HepG2 (cell line): ENCODE measurements at regions not wholly inside any gene's neighbourhood (a gene's known extent, or its start where the extent isn't known, plus 50 kb on each side); places are given as distances from the start of the nearest gene placed in this dataset.
A peak's percentile ranks its signal among the peaks of the same experiment; 100 is the strongest.

Experiments used
- ATAC-seq: fragments of 200-7000 bp; cut with Tn5 transposase; 3 replicates; pipeline ENCODE4 v1.9.1; 2020; ENCODE audit warnings: mild to moderate bottlenecking, moderate library complexity
- BruUV-seq: library from RNA; stranded (reverse); fragments of 400-500 nt; replicated peaks from 2 replicates; lab custom pipeline; 2021; lab: Mats Ljungman, UMichigan
- CTCF ChIA-PET: fragments of 300-600 bp; formaldehyde crosslinking; extraction: SDS; loops from one replicate; lab custom pipeline; 2021; ENCODE audit warnings: low total read pairs, inconsistent platforms, low intra/inter-chr PET ratio; lab: Yijun Ruan, JAX
- POLR2A ChIA-PET: fragments of 350-600 bp; sonication (Branson Sonifier 250); formaldehyde crosslinking; loops from one replicate; lab custom pipeline; 2020; ENCODE audit warnings: antibody characterized with exemption, inconsistent platforms; lab: Yijun Ruan, JAX
- DNase-seq: peaks from one replicate; pipeline ENCODE4 v3.0.0-alpha.2; 2015; ENCODE audit warnings: low spot score
- FAIRE-seq: peaks from 3 replicates; lab custom pipeline; 2011; peaks lifted over from hg19 to GRCh38; lab: Jason Lieb, UNC
- H2AFZ ChIP-seq: one replicate; pipeline ENCODE4 v1.6.1; 2011; ENCODE audit warnings: low read length, inconsistent platforms
- H3K27ac ChIP-seq: fragments of 300-600 bp; 3 replicates; pipeline ENCODE4 v1.8.0; 2011; ENCODE audit warnings: mixed run types, mild to moderate bottlenecking, mixed read lengths, low read length, inconsistent platforms; ENCODE audit not compliant: insufficient read depth; ENCODE audit errors: extremely low read length
- H3K27me3 ChIP-seq, 2 experiments: fragments of 200-600 bp in 1 of 2; 2 replicates in 1 of 2; 3 replicates in 1 of 2; pipeline versions ENCODE4 v1.6.0 to v1.8.0; 2011; ENCODE audit warnings: low read length in 2 of 2, mild to moderate bottlenecking in 2 of 2, moderate library complexity in 2 of 2, inconsistent platforms in 1 of 2; ENCODE audit not compliant: insufficient read depth in 2 of 2, control insufficient read depth in 1 of 2
- H3K36me3 ChIP-seq, 2 experiments: fragments of 200-600 bp in 1 of 2; replicated peaks in 1 of 2; 2 replicates in 1 of 2; 3 replicates in 1 of 2; pipeline versions ENCODE4 v1.5.1 to v1.8.0; 2011; ENCODE audit warnings: low read length in 2 of 2, inconsistent platforms in 1 of 2; ENCODE audit not compliant: insufficient read depth in 2 of 2, control insufficient read depth in 1 of 2
- H3K4me1 ChIP-seq: 2 replicates; pipeline ENCODE4 v1.5.1; 2012; ENCODE audit warnings: low read length, inconsistent platforms; ENCODE audit not compliant: insufficient read depth
- H3K4me2 ChIP-seq: 2 replicates; pipeline ENCODE4 v1.6.0; 2011; ENCODE audit warnings: low read depth, low read length, inconsistent platforms
- H3K4me3 ChIP-seq, 3 experiments: fragments of 200-600 bp in 1 of 3; sonication (generic), shearing (Covaris generic) in 1 of 3; replicated peaks in 1 of 3; 2 replicates each; pipeline ENCODE4 v1.5.1; 2011 to 2016; ENCODE audit warnings: low read length in 3 of 3, inconsistent platforms in 2 of 3, low read depth in 2 of 3, mild to moderate bottlenecking in 2 of 3, control low read depth in 1 of 3, mixed read lengths in 1 of 3; ENCODE audit not compliant: insufficient read depth in 1 of 3
- H3K79me2 ChIP-seq: one replicate; pipeline ENCODE4 v1.6.1; 2011; ENCODE audit warnings: low read length, inconsistent platforms; ENCODE audit not compliant: insufficient read depth
- H3K9ac ChIP-seq: 2 replicates; pipeline ENCODE4 v1.6.0; 2011; ENCODE audit warnings: mild to moderate bottlenecking, low read depth, low read length, inconsistent platforms; ENCODE audit not compliant: insufficient read depth
- H3K9me3 ChIP-seq: 2 replicates; pipeline ENCODE4 v1.5.1; 2012; ENCODE audit warnings: mild to moderate bottlenecking, low read length
- H4K20me1 ChIP-seq: 2 replicates; pipeline ENCODE4 v1.6.0; 2011; ENCODE audit warnings: inconsistent platforms, mild to moderate bottlenecking, low read length, moderate library complexity; ENCODE audit not compliant: insufficient read depth
- AKAP8 ChIP-seq: sonication (generic); formaldehyde crosslinking; IDR thresholded peaks from 2 replicates; pipeline ENCODE4 v1.5.1; 2020; ENCODE audit warnings: mild to moderate bottlenecking, missing genetic modification reagents
- ARNT2 ChIP-seq: sonication (generic); formaldehyde crosslinking; IDR thresholded peaks from 2 replicates; pipeline ENCODE4 v1.8.0; 2022; ENCODE audit warnings: mild to moderate bottlenecking, low read depth, missing genetic modification reagents, moderate library complexity
- CREM ChIP-seq, 2 experiments: sonication (generic) in 1 of 2; formaldehyde crosslinking in 1 of 2; IDR thresholded peaks; 2 replicates each; pipeline versions ENCODE4 v1.4.0 to v1.6.1; 2016 to 2020; ENCODE audit warnings: antibody characterized with exemption in 1 of 2, mild to moderate bottlenecking in 1 of 2, missing genetic modification reagents in 1 of 2
- JUND ChIP-seq: sonication (generic); formaldehyde crosslinking; IDR thresholded peaks from 2 replicates; pipeline ENCODE4 v1.8.0; 2022; ENCODE audit warnings: mild to moderate bottlenecking, missing genetic modification reagents
- MAFF ChIP-seq: IDR thresholded peaks from 2 replicates; pipeline ENCODE4 v1.6.1; 2011; ENCODE audit warnings: low read depth, low read length, improper control_type of control experiment
- MAFK ChIP-seq, 2 experiments: IDR thresholded peaks in 1 of 2; conservative IDR thresholded peaks in 1 of 2; 2 replicates each; pipeline ENCODE4 v1.6.1; 2011; ENCODE audit warnings: improper control_type of control experiment in 2 of 2, low read length in 2 of 2
- MXD4 ChIP-seq: IDR thresholded peaks from 2 replicates; pipeline ENCODE4 v1.6.1; 2016; ENCODE audit warnings: mild to moderate bottlenecking, missing biosample characterization, missing genetic modification reagents
- NFE2L2 ChIP-seq: fragments of 150-350 bp; IDR thresholded peaks from 2 replicates; pipeline ENCODE4 v1.6.1; 2014; ENCODE audit warnings: low read length
- NFIC ChIP-seq: IDR thresholded peaks from 2 replicates; pipeline ENCODE4 v1.6.1; 2012; ENCODE audit warnings: mild to moderate bottlenecking, low read length, inconsistent platforms
- NR3C1 ChIP-seq: sonication (generic); formaldehyde crosslinking; IDR thresholded peaks from 2 replicates; pipeline ENCODE4 v1.4.0; 2020; ENCODE audit warnings: missing genetic modification reagents
- PAF1 ChIP-seq: IDR thresholded peaks from 2 replicates; pipeline ENCODE4 v1.6.1; 2016; ENCODE audit warnings: missing genetic modification reagents, missing compliant biosample characterization
- POLR2A ChIP-seq, 2 experiments: IDR thresholded peaks; 2 replicates each; pipeline ENCODE4 v1.6.1; 2011; ENCODE audit warnings: low read depth in 2 of 2, low read length in 2 of 2, mild to moderate bottlenecking in 1 of 2, moderate library complexity in 1 of 2; ENCODE audit not compliant: insufficient read depth in 1 of 2
- SMAD1 ChIP-seq: sonication (generic); formaldehyde crosslinking; IDR thresholded peaks from 2 replicates; pipeline ENCODE4 v1.4.0; 2020; ENCODE audit warnings: missing genetic modification reagents, low read depth, mild to moderate bottlenecking, borderline replicate concordance
- SNAPC2 ChIP-seq: sonication (generic); formaldehyde crosslinking; IDR thresholded peaks from 2 replicates; pipeline ENCODE4 v1.8.1; 2022; ENCODE audit warnings: mild to moderate bottlenecking, missing genetic modification reagents
- ZKSCAN8 ChIP-seq: IDR thresholded peaks from 2 replicates; pipeline ENCODE4 v1.6.1; 2016; ENCODE audit warnings: borderline replicate concordance, missing genetic modification reagents, missing compliant biosample characterization
- ZNF326 ChIP-seq: sonication (generic); formaldehyde crosslinking; IDR thresholded peaks from 2 replicates; pipeline ENCODE4 v1.4.0; 2020; ENCODE audit warnings: missing genetic modification reagents, borderline replicate concordance
- ZNF543 ChIP-seq: sonication (generic); formaldehyde crosslinking; IDR thresholded peaks from 2 replicates; pipeline ENCODE4 v1.4.0; 2020; ENCODE audit warnings: mild to moderate bottlenecking, missing genetic modification reagents
- ZNF674 ChIP-seq: sonication (generic); formaldehyde crosslinking; IDR thresholded peaks from 2 replicates; pipeline ENCODE4 v1.5.0; 2020; ENCODE audit warnings: low read depth, mild to moderate bottlenecking, missing genetic modification reagents
- ZNF7 ChIP-seq: IDR thresholded peaks from 2 replicates; pipeline ENCODE4 v1.6.1; 2016; ENCODE audit warnings: missing biosample characterization, missing genetic modification reagents
- ZNF720 ChIP-seq: sonication (generic); formaldehyde crosslinking; IDR thresholded peaks from 2 replicates; pipeline ENCODE4 v1.4.0; 2020; ENCODE audit warnings: missing genetic modification reagents
- WGBS: methylation state at CpG from one replicate; pipeline ENCODE4 v1.1.6; 2017; ENCODE audit warnings: low lambda C conversion rate; 5-methylcytosine and 5-hydroxymethylcytosine counted together
- in situ Hi-C: cut with HindIII; loops from 2 replicates; pipeline ENCODE4 v1.10.0; 2017; ENCODE audit warnings: low pct_unique_long_range_greater_than_20kb; ENCODE audit not compliant: extremely low pct_ligation_motif_present
- intact Hi-C: fragments of 100-400 bp; cut with micrococcal nuclease; formaldehyde crosslinking; loops from one replicate; pipeline ENCODE4 v1.10.0; 2022; ENCODE audit not compliant: unreplicated experiment
- TF ChIP-seq, protein P1 (sequence below): sonication (generic); formaldehyde crosslinking; IDR thresholded peaks from 2 replicates; pipeline ENCODE4 v1.9.0; 2022; ENCODE audit warnings: missing genetic modification reagents, mild to moderate bottlenecking, borderline replicate concordance
- TF ChIP-seq, protein P2 (sequence below): sonication (generic); formaldehyde crosslinking; IDR thresholded peaks from 2 replicates; pipeline ENCODE4 v1.8.1; 2023; ENCODE audit warnings: mild to moderate bottlenecking, moderate library complexity, missing genetic modification reagents
- TF ChIP-seq, protein P3 (sequence below): IDR thresholded peaks from 2 replicates; pipeline ENCODE4 v1.6.1; 2018; ENCODE audit warnings: missing genetic modification reagents
- TF ChIP-seq, protein P4 (sequence below): sonication (generic); formaldehyde crosslinking; IDR thresholded peaks from 2 replicates; pipeline ENCODE4 v1.5.0; 2020; ENCODE audit warnings: missing genetic modification reagents, mild to moderate bottlenecking, borderline replicate concordance

DNA sequence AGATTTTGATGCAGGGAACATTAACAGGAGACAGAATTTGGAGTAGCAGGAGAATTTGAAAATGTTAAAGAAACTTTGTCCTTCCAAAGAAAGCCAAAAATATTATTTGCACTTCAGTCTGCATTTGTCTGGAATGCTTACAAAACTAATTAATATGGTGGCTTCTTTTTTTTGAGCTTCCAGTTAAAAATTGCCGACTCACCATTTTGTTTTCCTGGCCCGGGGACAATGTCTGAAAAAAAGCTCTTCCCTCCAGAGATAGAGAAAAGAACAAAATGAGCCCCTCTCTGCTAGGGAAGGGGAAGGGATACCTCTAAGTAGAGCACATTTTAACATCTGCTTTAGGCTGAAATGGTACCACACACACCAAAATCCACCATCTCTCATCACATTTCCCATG is 360.8 kb downstream of the SOX9 start:
- 92% methylated on average over 2 of the region's 2 CpGs for WGBS
- TF ChIP-seq ZNF543 (no peak), ZNF326 (no peak), SNAPC2 (no peak), ZNF7 (CRISPR knock-in tag) (no peak), ZNF720 (CRISPR knock-in tag) (no peak), SMAD1 (CRISPR knock-in tag) (no peak), CREM (IDR thresholded peaks at IDR 0.05) (no peak), CREM (CRISPR knock-in tag; IDR thresholded peaks at IDR 0.05) (no peak), JUND (CRISPR knock-in tag) (no peak), ZNF674 (no peak), MAFF (peak; percentile 98), AKAP8 (CRISPR knock-in tag) (no peak), PAF1 (CRISPR knock-in tag) (no peak), NFIC (no peak), ARNT2 (CRISPR knock-in tag) (no peak), MAFK (conservative IDR thresholded peaks at IDR 0.05 in 1 of 2, IDR thresholded peaks at IDR 0.05 in 1 of 2; ENCODE audit: low read length in 2 of 2) (peak; percentile 97 to 99), NFE2L2 (peak; percentile 59; the same call in 1 of the 2 replicates), ZKSCAN8 (CRISPR knock-in tag) (no peak), MXD4 (CRISPR knock-in tag) (no peak), POLR2A (IDR thresholded peaks at IDR 0.05; ENCODE audit: insufficient read depth in 1 of 2, low read depth in 2 of 2, low read length in 2 of 2) (no peak), NR3C1 (CRISPR knock-in tag) (no peak)
- TF ChIP-seq, protein P1, sequence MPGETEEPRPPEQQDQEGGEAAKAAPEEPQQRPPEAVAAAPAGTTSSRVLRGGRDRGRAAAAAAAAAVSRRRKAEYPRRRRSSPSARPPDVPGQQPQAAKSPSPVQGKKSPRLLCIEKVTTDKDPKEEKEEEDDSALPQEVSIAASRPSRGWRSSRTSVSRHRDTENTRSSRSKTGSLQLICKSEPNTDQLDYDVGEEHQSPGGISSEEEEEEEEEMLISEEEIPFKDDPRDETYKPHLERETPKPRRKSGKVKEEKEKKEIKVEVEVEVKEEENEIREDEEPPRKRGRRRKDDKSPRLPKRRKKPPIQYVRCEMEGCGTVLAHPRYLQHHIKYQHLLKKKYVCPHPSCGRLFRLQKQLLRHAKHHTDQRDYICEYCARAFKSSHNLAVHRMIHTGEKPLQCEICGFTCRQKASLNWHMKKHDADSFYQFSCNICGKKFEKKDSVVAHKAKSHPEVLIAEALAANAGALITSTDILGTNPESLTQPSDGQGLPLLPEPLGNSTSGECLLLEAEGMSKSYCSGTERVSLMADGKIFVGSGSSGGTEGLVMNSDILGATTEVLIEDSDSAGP (CRISPR knock-in tag): no peak
- TF ChIP-seq, protein P2, sequence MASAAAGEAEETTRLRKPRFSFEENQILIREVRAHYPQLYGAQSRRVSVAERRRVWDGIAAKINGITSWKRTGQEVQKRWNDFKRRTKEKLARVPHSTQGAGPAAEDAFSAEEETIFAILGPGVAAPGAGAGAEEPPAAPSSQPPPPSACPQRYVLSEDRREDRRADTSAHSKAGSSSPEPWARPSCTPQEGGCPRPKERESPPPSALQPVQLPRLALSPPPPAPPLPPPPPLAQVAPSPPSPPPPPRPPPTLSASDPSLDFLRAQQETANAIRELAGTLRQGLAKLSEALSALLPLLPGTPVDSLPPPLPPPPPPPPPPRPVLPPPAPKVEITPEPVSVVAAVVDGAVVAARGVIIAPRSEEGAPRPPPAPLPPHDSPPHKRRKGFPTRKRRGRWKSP (CRISPR knock-in tag): no peak
- TF ChIP-seq, protein P3, sequence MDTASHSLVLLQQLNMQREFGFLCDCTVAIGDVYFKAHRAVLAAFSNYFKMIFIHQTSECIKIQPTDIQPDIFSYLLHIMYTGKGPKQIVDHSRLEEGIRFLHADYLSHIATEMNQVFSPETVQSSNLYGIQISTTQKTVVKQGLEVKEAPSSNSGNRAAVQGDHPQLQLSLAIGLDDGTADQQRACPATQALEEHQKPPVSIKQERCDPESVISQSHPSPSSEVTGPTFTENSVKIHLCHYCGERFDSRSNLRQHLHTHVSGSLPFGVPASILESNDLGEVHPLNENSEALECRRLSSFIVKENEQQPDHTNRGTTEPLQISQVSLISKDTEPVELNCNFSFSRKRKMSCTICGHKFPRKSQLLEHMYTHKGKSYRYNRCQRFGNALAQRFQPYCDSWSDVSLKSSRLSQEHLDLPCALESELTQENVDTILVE (CRISPR knock-in tag): no peak
- TF ChIP-seq, protein P4, sequence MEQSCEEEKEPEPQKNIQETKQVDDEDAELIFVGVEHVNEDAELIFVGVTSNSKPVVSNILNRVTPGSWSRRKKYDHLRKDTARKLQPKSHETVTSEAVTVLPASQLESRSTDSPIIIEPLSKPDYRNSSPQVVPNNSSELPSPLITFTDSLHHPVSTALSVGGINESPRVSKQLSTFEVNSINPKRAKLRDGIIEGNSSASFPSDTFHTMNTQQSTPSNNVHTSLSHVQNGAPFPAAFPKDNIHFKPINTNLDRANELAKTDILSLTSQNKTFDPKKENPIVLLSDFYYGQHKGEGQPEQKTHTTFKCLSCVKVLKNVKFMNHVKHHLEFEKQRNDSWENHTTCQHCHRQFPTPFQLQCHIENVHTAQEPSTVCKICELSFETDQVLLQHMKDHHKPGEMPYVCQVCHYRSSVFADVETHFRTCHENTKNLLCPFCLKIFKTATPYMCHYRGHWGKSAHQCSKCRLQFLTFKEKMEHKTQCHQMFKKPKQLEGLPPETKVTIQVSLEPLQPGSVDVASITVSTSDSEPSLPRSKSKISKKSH: no peak

More for the DNA sequence above, 360.8 kb downstream of the SOX9 start:
- no TSS peak for BruUV-seq
- Histone ChIP-seq H3K4me2 (no peak overlapping the region), H3K4me3 (no peak overlapping the region), H2AFZ (no peak overlapping the region), H4K20me1 (no peaks in the 10 kb centered on the region), H3K9me3 (no peaks in the 10 kb centered on the region), H3K4me1 (peaks cover 37% of the 10 kb centered on the region), H3K9ac (no peak overlapping the region), H3K36me3 (no peaks in the 10 kb centered on the region), H3K27ac (no peak overlapping the region), H3K27me3 (no peaks in the 10 kb centered on the region), H3K79me2 (peaks cover 84% of the 10 kb centered on the region)
- in situ Hi-C loops: no loop called here
- DNase-seq: no peak
- ATAC-seq: no peak
- no peak for FAIRE-seq
- ChIA-PET POLR2A (no interaction called here), CTCF (no interaction called here)
- intact Hi-C loops: no loop called here
